DMS 273 (cell line): ENCODE measurements at regions not wholly inside any gene's neighbourhood (a gene's known extent, or its start where the extent isn't known, plus 50 kb on each side); places are given as distances from the start of the nearest gene placed in this dataset.

Source experiments
- DNase-seq: peaks from one replicate; lab custom pipeline; 2025; ENCODE audit not compliant: unreplicated experiment; lab: John Stamatoyannopoulos, UW

DNA sequence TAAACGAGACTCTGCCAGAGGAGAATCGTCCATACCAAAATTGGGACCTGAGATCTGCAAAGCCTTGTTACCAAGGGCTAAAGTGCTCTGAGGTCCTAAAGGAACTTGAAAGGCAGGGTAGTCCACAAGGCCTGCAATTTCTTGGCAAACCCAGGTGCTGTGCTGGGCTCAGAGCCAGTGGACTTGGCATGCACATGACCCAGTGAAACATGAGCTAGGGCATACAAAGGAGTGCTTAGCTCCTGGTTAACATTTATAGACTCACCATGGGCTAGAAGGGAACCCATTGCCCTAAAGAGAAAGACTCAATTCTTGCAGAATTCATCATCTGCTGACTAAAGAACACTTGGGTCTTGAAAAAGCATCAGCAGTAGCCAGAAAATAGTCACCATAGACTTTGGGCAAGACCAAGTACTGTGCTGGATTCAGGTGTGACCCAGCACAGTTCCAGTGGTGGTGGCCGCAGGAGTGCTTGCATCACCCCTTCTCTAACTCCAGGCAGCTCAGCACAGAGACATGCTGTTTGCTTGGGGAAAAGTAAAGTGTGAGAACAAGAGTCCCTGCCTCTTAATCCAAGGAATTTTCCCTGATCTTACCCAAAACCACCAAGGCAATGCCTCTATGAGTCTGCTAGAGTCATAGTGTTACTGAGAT lies 1069.4 kb upstream of the ADGRL2 start:
- peak; percentile 3 for DNase-seq

DNA sequence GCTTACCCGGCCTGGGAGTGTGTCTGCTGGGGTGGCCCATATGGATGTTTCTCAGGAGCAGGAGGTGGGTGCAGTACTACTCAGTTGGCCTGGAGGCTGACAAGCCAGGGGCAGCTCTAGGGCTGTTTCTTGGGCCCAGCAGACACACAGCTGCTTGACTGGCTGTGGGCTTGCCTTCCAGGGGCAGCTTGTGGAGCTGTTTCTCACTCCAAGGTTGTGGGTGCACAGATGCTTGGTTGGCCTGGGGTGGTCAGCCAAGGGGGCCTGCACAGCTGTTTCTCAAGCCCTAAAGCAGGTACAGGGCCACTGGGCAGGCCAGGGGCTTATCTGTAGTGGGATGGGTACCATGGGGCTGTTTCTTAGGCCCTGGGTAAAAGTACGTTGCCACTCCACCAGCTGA lies 1078.1 kb upstream of the ADGRL2 start:
- no peak for DNase-seq

DNA sequence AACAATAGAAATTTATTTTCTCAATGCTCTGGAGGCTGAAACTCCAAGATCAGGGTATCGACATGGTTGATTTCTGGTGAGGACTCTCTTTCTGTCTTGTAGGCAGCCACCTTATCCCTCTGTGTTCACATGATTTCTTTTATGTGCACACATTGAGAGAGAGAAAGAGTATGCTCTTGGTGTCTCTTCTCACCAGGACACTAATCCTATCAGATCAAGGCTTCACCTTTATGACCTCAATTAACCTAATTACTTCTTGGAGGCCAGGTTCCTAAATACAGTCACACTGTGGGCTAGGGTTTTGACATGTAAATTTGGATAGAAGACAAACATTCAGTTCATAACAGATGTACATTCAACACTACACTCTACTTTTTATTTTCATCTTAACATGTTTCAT lies 1094.2 kb upstream of the ADGRL2 start:
- no peak for DNase-seq

DNA sequence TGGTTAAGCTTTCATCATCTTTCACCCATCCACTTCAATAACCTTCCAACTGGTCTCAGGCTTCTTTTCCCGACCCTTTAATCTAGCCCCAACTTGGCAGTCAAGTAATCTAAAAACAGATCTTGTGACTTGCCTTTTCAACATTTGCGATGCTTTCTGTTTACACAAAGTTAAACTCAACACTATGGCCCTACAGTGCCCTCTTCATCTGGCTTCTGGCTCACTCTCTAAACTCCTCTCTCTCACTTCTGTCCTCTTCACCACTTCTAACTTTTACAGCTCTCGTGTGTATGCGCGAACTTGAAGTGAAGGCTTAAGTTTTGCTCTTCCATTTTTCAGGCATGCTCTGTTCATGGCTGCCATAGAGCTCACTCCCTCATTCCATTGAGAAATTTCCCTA lies 1122.3 kb upstream of the ADGRL2 start:
- no peak for DNase-seq

DNA sequence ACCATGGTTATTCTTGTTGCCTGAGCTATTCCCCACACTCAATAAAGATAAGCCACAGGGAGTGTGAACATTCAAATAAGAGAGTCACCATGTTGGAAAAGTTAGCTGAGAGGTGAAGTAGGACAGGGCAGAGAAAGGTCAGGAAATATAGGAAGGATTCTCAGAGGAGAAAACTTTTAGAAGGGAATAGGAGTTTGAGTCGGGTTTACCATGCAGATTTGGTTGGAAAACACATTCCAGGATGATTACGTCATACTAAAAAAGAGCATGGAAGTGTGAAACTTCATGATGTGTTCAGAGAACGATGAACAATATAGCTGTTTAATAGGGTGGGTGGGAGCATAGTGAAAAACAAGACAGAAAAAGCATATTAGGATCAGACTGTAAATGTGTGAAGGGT lies 1125.3 kb upstream of the ADGRL2 start:
- DNase-seq, result no peak

DNA sequence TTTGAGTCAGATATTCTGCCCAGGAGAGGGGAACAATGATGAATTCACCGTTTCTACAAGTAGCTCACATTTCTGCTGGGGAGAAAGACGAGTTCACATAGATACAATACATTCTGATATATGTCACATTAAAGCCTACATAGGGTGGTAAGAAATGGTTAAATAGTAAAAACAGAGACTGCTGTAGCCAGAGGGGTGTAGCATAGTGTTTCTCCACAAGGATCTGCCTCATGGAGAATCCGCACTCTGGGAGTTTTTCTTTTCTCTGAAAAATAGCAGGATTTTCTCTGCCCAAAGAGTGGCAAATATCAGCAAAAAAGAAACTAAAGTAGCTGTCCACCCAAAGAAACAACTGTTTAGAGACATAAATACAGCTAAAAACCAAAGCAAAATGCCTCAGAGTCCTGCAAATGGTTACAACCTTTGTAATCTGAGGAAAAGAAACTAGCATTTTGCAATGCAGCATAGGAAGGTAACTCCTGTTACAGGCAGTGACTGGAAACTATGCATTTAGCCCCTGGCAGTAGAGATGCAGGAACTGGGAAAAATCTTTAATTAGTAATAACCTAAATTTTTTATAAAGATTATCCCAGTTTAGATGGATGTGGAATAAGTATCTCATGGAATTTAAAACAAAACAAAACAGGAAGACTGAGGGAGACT lies 1126.7 kb upstream of the ADGRL2 start:
- no peak for DNase-seq

DNA sequence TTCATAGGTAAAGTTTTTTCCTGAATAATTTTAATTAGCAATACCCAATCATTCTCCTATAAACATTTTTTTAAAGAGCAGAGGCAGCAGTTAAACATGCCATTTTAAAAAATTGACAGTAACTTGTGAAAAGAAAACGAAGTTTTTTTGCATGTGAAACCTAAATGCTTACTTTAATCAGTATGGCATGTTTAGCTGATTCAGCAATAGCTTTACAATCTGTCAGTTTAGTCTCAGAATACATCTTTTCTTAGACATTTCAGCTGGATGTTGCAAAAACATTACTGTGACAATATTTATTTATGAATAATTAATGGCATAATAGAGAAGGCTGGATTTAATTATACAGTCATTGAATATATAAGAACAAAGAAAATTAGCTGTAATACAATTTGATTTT lies 1132.4 kb upstream of the ADGRL2 start:
- no peak for DNase-seq

DNA sequence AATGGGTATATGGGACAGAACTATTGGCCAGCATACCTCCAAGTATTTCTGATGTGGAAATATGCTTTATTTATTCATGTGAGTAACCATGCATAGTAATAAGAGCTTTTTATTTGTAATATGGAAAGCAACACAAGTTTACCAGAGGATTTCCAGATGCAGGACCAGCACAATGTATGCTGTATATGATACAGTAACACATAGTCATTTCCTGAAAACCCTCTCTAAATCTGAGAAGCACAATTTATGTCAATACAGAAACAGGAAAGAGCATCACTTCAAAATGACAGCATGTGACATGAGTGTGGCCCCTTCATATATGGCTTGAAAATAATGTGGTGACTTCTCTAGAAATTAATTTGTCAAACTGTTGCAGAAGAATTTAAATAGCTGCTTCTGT lies 1134.7 kb upstream of the ADGRL2 start:
- no peak for DNase-seq

DNA sequence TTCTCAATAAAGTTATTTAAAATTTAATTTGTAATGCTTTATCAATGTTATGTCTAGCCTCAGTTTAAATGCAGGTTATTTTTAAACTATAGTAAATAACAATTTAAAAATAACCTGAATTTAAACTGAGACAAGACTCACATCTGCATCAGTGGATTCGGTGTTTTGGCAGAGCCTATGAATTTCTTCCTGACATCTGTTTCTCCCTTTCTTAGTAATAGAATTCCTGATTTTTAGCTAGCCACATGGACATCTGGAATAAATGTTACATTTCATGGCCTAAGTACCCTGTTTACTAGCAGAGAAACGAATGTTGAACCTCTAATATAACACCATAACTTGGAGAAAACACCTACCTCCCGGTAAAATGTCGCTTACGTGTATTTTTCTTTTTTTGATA lies 1141.6 kb upstream of the ADGRL2 start:
- DNase-seq, result no peak

DNA sequence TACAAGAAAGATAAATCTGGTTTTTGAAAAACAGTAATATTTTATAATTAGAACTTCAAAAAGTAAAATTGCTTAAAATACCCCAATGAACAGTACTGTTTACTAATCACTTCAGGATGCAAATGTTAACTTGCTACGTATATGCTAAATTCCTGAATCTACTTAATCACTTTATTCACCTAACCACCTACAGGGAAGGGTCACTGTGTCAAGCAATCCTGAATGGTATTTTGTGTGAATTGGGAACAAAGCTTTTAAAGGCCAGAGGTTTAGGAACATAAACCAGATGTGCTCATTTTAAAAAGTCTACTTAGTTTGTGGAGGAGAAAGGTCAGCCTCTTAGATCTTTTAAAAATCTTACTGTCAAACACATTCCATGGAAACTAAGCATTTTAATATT lies 1143.0 kb upstream of the ADGRL2 start:
- DNase-seq, result no peak

DNA sequence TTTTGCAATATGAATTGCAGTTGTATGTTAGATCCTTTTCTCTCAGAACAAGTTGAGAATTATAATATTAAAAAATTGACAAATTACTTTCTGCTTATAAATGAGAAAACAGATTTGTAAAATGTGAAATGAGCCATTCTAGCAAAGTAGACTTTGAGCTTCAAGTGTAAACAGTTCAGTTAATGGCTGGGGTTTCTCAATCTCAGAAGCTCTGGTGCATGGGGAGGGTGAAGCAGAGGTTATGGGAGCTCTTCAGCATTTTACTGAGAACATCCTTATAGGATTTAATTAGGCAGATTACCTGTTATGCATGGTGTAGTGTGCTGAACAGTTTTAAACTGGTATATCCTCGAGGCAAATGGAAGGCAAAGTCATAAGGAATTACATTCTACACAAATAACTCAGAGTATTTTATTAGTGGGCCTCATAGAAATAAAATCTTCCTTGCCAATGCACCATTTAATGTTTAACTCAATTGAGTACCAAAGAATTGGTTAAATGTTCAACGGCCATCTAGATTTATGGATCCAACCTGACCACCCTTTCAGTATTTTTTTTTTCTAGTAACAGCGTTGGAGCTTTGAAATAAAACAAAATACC lies 1143.6 kb upstream of the ADGRL2 start:
- DNase-seq, result no peak

DNA sequence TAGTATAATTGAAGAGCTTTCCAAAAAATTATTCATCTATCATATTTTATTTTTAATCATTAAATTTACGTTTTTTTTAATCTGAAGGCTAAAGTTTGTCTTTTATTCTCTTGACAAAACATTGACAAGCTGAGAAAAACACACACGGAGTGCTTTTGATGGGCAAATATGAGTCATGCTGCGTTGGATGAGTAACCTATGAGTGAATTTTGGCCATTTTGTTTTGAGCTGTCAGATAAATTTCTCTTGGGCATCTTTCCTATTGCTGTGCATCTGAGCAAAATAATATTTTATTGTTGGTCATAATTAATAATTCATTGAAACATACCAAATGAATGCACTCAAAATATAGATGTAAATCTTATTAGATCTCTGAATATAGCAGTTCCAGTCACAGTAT lies 1144.1 kb upstream of the ADGRL2 start:
- DNase-seq, result no peak

DNA sequence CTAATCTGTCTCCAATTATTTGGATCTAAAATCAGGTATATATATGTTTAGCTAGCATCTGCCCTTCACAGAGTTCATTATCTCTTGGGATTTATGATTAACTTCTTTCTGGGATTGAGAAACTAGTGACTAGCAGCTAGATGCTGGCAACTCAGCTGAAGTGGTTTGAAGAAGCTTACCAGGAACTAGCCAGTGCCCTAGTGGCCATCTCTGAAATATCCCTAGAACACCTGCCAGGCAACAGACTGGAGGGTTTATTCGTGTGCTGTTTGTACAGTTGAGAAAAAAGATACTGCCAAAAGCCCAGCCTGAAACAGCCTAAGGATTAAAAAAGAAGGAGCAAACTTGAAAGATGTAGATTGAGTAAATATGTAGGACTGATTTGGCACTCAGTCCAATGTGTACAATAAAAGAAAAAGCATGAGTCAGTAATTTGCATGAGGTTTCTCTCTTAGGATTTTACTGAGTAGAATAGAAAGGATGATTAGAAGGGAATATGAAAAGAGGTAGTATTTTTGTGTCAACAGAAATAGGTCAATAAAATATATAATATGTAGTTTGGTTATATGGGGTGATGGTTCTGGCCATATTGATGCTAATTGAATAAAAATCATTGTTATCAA lies 1144.6 kb upstream of the ADGRL2 start:
- DNase-seq, result peak; percentile 8

DNA sequence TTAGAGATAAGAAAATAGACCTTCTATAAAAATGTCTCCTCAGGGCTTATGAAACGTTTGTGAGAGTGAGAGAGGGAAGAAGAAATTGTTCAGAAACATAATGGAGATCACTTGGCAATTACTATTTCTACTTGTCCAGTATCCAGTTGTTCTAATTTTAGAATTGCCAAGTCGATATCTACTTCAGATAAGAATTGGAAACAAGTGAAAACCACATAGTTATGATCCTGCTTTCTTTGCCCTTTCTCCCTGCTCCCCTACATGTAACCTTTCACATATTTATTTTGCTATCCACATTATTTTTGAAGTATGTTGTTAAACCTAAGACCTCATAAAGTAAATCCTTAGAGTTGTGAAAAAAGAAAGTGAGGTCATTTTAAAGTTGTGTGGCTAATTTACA lies 1154.7 kb upstream of the ADGRL2 start:
- DNase-seq, result no peak

DNA sequence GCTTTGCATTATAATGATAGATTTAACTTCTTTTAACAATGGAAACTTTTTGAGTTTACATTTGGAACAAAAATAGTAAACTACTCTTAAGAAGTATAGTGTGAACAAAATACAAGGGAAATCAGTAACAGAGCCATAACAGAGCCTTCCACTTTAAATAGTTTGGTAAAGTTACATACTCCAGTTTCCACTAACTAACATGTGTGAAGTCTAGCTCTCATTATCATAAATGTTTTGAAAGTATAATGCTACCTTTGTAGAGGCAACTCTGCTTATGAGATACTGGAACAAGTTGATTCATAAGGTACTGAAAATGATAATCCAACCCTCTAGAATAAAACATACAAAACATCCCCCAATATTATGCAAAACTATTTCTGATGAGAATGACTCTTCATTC lies 1155.1 kb upstream of the ADGRL2 start:
- DNase-seq, result no peak

DNA sequence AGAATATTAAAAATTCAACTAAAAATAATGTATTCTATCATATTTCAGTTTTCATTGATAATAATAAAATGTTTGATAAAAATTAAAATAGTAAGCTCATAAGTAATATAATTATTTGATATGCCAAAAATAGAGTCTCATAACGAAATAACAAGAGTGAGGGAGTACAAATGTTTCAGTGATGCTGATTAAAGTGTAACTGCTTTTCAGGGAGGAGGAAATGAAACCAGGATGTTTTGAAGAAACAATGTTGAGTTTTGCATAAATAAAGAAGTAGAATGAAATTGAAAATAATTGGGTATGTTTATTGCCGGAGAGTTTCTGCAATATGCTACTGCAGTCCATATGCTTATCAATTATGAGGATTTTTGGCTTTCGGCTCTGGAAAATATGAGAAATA lies 1159.8 kb upstream of the ADGRL2 start:
- DNase-seq, result no peak

DNA sequence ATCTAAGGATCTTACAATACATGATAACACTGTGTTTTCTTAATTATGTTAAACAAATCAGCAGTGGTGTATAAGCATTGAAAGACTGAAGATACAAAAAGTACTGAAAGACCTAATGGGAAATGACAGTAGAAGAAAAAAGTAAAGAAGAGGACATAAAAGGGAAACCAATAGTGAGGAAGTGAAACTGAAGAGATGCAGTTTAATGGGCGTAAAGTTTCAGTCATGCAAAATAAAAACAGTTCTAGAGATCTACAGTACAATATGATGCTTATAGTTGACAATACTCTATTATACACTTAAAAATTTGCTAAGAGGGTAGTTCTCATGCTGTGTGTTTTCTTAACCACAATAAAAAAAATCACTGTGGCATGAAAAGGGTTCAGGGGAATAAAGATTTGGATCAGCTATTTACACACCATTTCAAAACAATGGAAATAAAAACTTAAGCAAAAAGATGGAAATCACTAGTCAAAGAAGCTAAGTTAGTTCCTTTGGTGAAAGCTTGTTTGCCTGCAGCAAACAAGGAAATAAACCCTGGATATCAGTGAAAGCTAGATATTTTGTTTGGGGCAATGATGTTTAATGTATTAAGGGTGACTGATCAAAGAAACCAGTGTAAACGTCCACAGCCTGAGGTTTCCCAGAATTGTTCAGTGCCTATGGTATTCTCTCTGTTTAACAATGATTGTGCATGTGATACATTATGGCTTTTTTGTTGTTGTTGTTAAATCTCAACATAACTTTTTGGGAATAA lies 1160.8 kb upstream of the ADGRL2 start:
- DNase-seq, result no peak

DNA sequence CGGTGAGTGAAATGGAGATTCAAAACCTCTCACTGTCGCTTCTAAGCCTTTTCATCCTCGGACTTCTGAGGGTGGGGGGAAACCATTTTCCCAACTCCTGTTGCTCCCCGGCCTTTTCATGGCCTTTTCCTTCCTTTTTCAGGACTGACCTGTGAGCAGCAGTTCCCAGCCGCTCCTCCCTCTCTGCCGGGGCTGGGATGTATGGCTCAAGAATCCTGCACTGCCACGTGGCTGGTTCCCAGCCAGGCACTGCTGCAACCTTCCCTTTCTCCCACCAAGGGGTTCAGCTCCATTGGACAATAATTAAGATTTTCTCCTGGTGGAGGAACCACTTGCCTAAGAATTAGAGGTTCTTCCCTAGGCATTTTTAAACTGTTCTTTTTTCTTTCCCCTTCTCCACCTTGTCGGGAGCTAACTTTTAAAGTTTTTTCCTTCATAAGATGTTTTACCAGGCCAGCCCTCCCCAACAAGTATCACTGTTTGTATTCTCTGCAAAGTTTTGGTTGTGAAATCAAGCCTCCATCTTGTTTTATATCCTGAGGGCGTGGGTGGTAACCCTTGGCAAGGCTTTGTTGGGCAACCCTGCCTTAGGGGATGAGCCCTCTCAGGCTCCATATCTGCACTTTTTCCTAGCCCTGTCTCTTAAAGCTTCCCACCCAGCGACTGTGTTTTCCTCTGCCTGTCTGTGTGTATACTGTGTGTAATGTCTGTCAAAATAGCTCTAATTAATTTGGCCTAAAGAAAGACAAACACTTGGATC lies 1166.6 kb upstream of the ADGRL2 start:
- DNase-seq, result no peak

DNA sequence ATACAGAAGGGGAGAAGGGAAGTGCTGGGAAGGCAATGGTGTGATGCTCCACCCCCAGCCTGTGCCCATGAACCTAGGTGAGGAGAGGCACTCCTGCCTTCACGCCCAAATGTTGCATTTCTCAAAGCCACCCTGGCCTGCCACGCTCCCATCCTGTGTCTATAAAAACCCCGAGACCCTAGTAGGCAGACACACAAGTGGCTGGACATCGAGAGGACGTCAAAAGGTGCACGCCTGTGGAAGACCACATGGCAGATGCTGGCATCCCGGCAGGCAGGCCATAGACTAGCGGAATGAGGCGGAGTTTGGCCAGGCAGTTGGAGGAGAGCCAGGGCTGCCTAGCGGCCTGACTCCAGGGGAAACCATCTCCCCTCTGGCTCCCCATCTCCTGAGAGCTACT lies 1168.5 kb upstream of the ADGRL2 start:
- no peak for DNase-seq

DNA sequence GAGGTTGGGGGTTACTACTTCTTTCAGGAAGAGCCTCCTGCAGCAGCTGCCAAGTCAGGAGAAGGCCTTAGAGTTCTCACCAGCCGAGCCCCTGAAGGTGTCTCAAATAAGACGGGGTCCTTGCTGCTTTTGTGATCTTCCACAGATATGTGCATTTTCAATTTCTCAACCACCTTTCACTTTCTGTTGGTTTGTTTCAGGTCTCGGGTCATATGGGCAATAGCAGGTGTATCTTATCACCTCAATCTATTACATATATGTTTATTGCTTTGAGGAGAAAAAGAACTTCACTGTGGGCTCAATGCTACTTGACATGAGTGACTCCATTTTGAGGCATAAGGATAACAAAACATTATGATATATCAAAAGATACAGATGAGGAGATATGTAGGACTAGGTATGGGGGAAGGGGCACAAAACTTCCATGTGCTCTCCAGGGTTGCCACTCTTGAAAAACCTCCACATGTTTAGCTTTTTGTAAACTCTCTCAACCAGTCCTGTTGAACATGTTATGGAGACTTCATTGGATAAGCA lies 1171.4 kb upstream of the ADGRL2 start:
- DNase-seq, result no peak

DNA sequence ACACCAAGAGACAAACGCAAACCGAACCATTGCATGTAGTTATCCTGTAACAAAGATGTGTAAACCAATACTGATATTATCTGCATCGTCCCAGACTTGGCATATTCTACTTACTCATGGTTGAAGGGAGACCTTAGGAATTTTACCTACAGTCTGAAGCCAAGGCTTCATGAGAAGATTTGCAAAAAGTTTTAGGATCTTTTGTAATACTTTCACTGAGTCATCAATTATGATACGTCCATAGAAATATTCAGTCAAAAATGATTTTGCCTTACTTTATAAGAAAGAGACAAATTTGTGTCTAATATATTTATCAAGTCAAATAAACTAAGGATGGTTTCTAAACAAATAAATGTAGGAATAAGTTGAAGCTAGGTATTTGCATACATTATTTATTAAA lies 1176.1 kb upstream of the ADGRL2 start:
- no peak for DNase-seq
